Body of pancreas (tissue), 4 donors: ENCODE measurements at regions not wholly inside any gene's neighbourhood (a gene's known extent, or its start where the extent isn't known, plus 50 kb on each side); places are given as distances from the start of the nearest gene placed in this dataset.

Experiments
- POLR2A ChIP-seq, 3 donors: fragments of 450-650 bp; IDR thresholded peaks; one replicate each; pipeline ENCODE4 v1.6.1; 2016; ENCODE audit warnings: antibody characterized with exemption in 3 of 3, mild to moderate bottlenecking in 2 of 3
- TF ChIP-seq, protein P1 (sequence below), 7 experiments: fragments of 450-650 bp in 4 of 7; fragments of 200-600 bp in 3 of 7; sonication (generic) in 3 of 7; IDR thresholded peaks; one replicate each; pipeline ENCODE4 v1.5.1; 2016 to 2019; ENCODE audit warnings: antibody characterized with exemption in 7 of 7

GRCh38 chr2:51976623-51977022, 944.7 kb upstream of the NRXN1 start:
- TF ChIP-seq, protein P1, sequence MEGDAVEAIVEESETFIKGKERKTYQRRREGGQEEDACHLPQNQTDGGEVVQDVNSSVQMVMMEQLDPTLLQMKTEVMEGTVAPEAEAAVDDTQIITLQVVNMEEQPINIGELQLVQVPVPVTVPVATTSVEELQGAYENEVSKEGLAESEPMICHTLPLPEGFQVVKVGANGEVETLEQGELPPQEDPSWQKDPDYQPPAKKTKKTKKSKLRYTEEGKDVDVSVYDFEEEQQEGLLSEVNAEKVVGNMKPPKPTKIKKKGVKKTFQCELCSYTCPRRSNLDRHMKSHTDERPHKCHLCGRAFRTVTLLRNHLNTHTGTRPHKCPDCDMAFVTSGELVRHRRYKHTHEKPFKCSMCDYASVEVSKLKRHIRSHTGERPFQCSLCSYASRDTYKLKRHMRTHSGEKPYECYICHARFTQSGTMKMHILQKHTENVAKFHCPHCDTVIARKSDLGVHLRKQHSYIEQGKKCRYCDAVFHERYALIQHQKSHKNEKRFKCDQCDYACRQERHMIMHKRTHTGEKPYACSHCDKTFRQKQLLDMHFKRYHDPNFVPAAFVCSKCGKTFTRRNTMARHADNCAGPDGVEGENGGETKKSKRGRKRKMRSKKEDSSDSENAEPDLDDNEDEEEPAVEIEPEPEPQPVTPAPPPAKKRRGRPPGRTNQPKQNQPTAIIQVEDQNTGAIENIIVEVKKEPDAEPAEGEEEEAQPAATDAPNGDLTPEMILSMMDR (IDR thresholded peaks at IDR 0.05), result no peak
- TF ChIP-seq POLR2A (IDR thresholded peaks at IDR 0.05), result no peak
